GM08714 (cell line): ENCODE measurements at regions not wholly inside any gene's neighbourhood (a gene's known extent, or its start where the extent isn't known, plus 50 kb on each side); places are given as distances from the start of the nearest gene placed in this dataset.
"Not testable (repeated sequence)": the region's sequence is repeated elsewhere in the genome, so short reads cannot be mapped to it uniquely, and the experiment has no call there.

ENCODE experiments used
- H3K4me3 ChIP-seq: fragments of 200-500 bp; sonication (Bioruptor generic); 2 replicates; pipeline ENCODE4 v1.5.1; 2014; ENCODE audit warnings: mild to moderate bottlenecking, low read length, inconsistent platforms
- ZNF274 ChIP-seq: IDR thresholded peaks from 2 replicates; pipeline ENCODE4 v1.6.1; 2012; ENCODE audit warnings: mild to moderate bottlenecking, low read depth, low read length

DNA sequence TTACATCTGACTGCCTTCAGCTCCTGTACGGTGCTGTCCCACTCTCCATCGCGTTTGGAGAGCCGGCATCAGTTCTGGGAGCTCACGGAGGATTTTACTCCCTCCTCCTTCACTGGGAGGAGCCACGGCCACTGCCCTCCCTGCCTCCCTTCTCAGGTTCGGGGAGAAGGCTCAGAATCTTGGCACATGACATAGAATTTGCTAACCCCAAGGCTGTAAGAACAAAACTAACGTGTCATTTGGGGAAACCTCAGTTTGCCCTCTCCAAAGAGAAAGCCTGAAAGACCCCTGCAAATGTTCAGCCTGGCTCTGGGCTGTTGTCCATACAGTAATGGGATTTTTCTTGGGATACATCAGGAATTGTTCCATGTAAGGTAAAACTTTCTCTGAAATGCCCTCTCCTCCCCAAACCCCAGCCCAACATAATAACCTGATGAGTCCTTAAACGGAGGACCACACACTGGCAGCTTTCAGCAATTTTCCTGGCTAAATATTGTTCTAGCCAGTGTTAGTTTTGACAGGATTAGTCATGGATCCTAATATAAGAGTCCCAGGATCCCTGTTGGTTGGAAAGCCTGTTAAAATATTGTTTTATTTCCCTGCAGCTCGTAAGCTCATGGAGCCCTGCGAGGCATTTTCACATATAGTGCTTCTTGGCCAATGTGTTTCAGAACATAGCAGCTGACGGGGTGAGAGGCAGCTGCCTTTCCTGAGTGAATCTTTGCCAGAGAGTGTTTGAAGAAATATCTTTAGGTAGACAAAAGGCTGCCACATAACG is 98.8 kb downstream of the RHOU start:
- no peak overlapping the region for H3K4me3 ChIP-seq

GRCh38 chr1:228835456-228835855 is 100.2 kb downstream of the RHOU start:
- TF ChIP-seq ZNF274: no peak
- H3K4me3 ChIP-seq: no peak overlapping the region

More for the DNA sequence above, 98.8 kb downstream of the RHOU start:
- TF ChIP-seq ZNF274: no peak

DNA sequence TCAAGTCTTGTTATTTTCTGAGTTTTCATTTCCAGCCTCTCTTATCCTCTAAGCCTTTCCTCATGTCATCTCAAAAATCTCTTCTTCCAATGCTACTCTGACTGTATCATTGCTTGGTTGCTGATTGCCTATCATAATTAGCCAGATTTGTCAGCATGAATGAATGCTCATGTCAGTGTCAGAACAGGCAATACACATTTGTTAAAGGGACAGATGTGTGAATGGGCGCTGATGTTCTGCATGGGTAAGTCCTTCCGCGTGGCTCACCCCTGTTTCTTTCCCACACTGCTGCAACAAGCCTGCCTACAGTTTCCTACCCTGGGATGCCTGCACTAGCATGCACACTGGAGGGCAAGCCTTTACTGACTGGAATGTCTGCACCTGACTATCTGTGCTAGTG is 100.6 kb downstream of the RHOU start:
- no peak for TF ChIP-seq ZNF274
- no peak overlapping the region for H3K4me3 ChIP-seq

- TF ChIP-seq ZNF274: no peak
- no peak overlapping the region for H3K4me3 ChIP-seq
These were observed 101.1 kb downstream of the RHOU start for GRCh38 chr1:228836427-228836826.

DNA sequence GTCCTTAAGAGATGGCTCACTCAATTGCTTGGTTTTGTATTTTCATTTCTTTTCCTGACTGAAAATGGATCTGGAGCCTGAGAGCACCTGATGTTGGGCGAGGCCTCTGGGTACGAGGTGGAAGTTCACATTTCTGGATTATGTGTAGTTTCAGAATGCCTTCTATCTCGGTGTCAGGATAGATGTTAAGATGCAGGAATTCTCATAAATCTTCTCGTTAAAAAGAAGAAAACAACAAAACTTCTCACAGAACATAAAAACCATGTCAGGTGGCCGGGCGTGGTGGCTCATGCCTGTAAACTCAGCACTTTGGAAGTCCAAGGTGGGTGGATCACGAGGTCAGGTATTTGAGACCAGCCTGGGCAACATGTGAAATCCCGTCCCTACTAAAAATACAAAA is 101.8 kb downstream of the RHOU start:
- no peak overlapping the region for H3K4me3 ChIP-seq
- no peak for TF ChIP-seq ZNF274

DNA sequence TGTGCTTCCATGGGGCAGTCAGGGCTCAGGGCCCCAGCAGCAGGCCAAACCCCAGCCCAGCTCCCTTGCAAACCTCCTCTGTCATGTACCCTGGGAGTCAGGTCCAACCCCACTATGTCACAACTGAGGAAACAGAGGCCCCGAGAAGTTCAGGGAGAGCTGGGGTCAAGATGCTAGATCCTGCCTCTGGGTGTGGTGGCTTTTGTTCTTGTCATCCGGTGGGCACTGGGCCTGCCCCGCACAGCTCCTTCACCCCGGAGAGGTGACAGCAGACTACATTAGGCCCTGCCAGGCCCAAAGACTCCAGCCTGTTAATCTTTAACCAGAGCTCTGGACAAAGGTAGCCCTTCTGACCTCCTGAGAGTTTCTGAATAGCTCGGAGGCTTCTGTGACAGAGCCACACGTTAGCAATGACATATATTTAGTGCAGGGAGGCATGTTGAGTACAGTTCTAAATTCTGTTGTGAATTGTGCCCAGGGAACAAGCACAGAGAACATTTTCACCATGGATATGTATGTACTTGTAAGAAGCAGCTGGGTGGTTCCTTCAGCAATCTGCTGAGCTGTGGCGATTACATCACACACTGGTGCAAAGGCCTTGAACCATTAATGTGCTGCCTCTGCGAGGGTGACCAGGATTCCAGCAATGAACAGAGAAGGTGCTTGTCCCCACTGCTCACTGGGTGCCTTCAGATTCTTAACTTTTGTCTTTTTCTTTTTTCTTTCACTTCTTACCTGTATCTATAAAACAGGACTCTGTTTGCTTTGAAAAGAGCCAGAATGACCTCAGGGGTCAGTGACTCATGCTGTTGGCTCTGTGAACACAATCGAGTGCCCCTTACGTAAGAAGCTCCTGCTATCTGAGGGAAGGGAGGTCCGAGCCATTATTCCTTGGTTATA is 102.8 kb downstream of the RHOU start:
- no peak for TF ChIP-seq ZNF274
- H3K4me3 ChIP-seq: no peak overlapping the region

GRCh38 chr1:228838717-228839500 is 103.6 kb downstream of the RHOU start:
- H3K4me3 ChIP-seq: no peak overlapping the region

DNA sequence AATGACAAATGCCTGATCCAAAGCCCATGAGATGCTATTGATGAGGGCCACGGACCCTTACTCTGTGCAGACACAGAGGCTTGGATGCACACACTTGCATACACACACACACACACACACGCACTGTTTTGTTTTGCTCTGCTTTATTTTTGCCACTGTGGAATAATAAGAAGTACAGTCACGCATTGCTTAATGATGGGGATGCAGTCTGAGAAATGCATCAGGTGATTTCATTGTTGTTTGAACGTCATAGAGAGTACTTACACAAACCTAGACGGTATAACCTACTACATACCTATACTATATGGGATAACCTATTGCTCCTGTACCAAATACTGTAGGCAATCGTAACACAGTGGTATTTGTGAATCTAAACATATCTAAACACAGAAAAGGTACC is 104.4 kb downstream of the RHOU start:
- H3K4me3 ChIP-seq: no peak overlapping the region
- no peak for TF ChIP-seq ZNF274

More at GRCh38 chr1:228838717-228839500, 103.6 kb downstream of the RHOU start:
- no peak for TF ChIP-seq ZNF274

DNA sequence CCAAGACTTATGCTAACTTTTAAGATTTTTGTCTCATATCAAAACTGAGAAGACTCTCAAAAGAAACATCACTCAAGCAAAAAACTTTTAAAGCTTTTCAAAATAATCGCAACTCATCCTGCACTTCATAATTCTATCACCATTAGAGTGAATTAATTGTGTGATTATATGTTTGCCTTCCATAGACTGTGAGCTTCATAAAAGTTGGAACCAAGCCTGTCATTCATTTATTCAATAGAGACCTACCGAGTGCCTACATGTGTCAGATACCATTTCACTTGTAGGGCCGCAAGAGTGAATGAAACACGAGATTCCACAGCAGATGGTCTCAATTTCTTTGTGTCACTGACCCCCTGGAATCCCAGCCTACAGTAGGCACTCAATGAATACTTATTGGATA is 106.4 kb downstream of the RHOU start:
- TF ChIP-seq ZNF274: no peak
- H3K4me3 ChIP-seq: no peak overlapping the region

DNA sequence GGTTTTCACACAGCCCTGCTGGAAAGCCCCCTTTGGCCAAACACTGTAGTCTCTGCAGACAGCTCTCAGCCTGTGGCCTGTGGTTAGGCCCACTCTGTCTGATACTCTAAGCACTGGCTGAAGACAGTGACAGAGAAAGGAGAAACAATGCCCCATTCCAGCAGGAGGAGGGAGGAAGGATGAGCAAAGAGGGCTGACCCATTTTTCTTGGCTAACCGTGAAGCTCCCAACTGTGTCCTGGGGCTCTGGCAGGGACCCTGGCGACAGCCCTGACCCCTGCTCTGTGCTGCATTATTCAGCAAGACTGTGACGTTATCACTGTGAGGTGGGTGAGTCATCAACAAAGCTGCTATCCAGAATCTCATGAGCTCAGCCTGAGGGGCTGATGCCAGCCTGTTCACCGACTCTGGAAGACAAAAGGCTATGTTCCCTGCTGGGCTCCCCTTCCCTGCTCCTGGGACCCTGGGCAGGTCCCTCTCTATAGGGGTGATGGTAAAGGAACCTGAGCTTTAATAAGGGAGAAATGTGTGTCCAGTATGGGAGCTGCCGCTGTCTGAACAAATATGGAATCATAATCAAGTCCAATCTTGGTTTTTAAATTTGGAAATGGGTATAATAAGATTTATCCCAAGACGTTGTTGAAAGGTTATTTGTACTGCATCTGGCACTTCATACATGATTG is 107.0 kb downstream of the RHOU start:
- TF ChIP-seq ZNF274: no peak
- no peak overlapping the region for H3K4me3 ChIP-seq

- no peak for TF ChIP-seq ZNF274
- H3K4me3 ChIP-seq: no peak overlapping the region
These were observed 109.8 kb downstream of the RHOU start for GRCh38 chr1:228845101-228845500.

GRCh38 chr1:228846952-228847351 is 111.7 kb downstream of the RHOU start:
- no peak for TF ChIP-seq ZNF274
- H3K4me3 ChIP-seq: no peak overlapping the region

DNA sequence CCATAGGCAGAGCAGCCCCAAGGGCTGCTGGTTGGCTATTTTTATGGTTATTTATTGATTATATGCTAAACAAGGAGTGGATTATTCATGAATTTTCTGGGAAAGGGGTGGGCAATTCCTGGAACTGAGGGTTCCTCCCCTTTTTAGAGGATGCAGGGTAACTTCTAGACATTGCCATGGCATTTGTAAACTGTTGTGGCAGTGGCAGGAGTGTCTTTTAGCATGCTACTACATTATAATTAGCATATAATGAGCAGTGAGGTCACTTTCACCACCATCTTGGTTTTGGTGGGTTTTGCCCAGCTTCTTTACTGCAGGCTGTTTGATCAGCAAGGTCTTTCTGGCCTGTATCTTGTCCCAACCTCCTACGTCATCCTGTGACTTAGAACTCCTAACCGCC is 112.2 kb downstream of the RHOU start:
- not testable (repeated sequence) for H3K4me3 ChIP-seq

DNA sequence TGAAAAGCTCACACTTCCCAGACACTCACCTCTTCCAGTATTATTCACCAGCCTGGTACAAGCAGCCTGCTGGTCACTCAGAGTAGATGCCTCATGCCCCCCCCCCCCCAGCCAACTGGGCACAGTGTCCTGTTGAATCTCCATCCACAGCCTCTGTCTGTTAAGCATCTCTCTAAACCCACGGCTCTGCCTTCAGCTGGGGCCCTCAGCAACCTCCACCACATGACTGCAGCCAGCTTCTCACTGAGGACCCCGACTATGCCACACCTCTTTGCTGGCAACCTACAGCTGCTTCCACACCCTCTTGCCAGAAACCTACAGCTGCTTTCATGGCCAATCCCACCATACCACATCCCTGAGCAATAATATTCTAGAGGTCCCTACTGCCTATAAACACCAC is 113.1 kb downstream of the RHOU start:
- TF ChIP-seq ZNF274: no peak
- no peak overlapping the region for H3K4me3 ChIP-seq
